ENCODE measurements at regions not wholly inside any gene's neighbourhood (a gene's known extent, or its start where the extent isn't known, plus 50 kb on each side); places are given as distances from the start of the nearest gene placed in this dataset.

- TF ChIP-seq CTCF (IDR thresholded peaks at IDR 0.05) (no peak), POLR2A (IDR thresholded peaks at IDR 0.05) (no peak)
Measured at GRCh38 chr16:11494029-11494428, 92.7 kb downstream of the LITAF start.

Measured in breast epithelium (tissue), 3 donors.